H9 (cell line): ENCODE measurements at regions not wholly inside any gene's neighbourhood (a gene's known extent, or its start where the extent isn't known, plus 50 kb on each side); places are given as distances from the start of the nearest gene placed in this dataset.

Source experiments
- DNase-seq: peaks from one replicate; pipeline ENCODE4 v3.0.0-alpha.2; 2017
- H2AFZ ChIP-seq: one replicate; pipeline ENCODE4 v1.6.1; 2013; ENCODE audit warnings: mild to moderate bottlenecking, low read length, control low read depth, moderate library complexity
- H2AK5ac ChIP-seq: 2 replicates; pipeline ENCODE4 v1.6.1; 2013; ENCODE audit warnings: low read length, control low read depth, mixed read lengths; ENCODE audit not compliant: insufficient read length
- H2BK120ac ChIP-seq: one replicate; pipeline ENCODE4 v1.6.1; 2013; ENCODE audit warnings: low read depth, mild to moderate bottlenecking, low read length, control low read depth, inconsistent platforms; ENCODE audit not compliant: poor library complexity, severe bottlenecking
- H2BK12ac ChIP-seq: 2 replicates; pipeline ENCODE4 v1.6.1; 2013; ENCODE audit warnings: low read length, control low read depth, mixed read lengths, low read depth; ENCODE audit not compliant: insufficient read length
- H2BK15ac ChIP-seq: 2 replicates; pipeline ENCODE4 v1.6.1; 2013; ENCODE audit warnings: low read depth, low read length, control low read depth
- H2BK20ac ChIP-seq: one replicate; pipeline ENCODE4 v1.6.1; 2013; ENCODE audit warnings: low read depth, mild to moderate bottlenecking, low read length, control low read depth, inconsistent platforms; ENCODE audit not compliant: poor library complexity, severe bottlenecking
- H2BK5ac ChIP-seq: 2 replicates; pipeline ENCODE4 v1.6.1; 2013; ENCODE audit warnings: low read length, control low read depth, mixed read lengths; ENCODE audit not compliant: insufficient read length
- H3K14ac ChIP-seq: 2 replicates; pipeline ENCODE4 v1.6.1; 2013; ENCODE audit warnings: low read length, control low read depth; ENCODE audit not compliant: insufficient read depth
- H3K18ac ChIP-seq: 2 replicates; pipeline ENCODE4 v1.6.1; 2013; ENCODE audit warnings: low read depth, mild to moderate bottlenecking, mixed read lengths, low read length, control low read depth; ENCODE audit not compliant: insufficient read length
- H3K23ac ChIP-seq: 2 replicates; pipeline ENCODE4 v1.6.1; 2013; ENCODE audit warnings: low read length, control low read depth, mixed read lengths, low read depth; ENCODE audit not compliant: insufficient read length
- H3K23me2 ChIP-seq: 2 replicates; pipeline ENCODE4 v1.6.1; 2013; ENCODE audit warnings: low read depth, mild to moderate bottlenecking, mixed read lengths, low read length, control low read depth; ENCODE audit not compliant: insufficient read length, poor library complexity, severe bottlenecking
- H3K27ac ChIP-seq: 2 replicates; pipeline ENCODE4 v1.5.1; 2013; ENCODE audit warnings: low read length, control low read depth, mixed read lengths, low read depth; ENCODE audit not compliant: insufficient read length
- H3K27me3 ChIP-seq: 2 replicates; pipeline ENCODE4 v1.6.1; 2013; ENCODE audit warnings: low read length, control low read depth, inconsistent platforms; ENCODE audit not compliant: insufficient read depth
- H3K4ac ChIP-seq: 2 replicates; pipeline ENCODE4 v1.6.1; 2013; ENCODE audit warnings: low read depth, mild to moderate bottlenecking, control low read depth, inconsistent platforms, low read length, moderate library complexity
- H3K4me1 ChIP-seq: 2 replicates; pipeline ENCODE4 v1.6.1; 2013; ENCODE audit warnings: low read length, control low read depth, inconsistent platforms; ENCODE audit not compliant: insufficient read depth
- H3K4me2 ChIP-seq: 2 replicates; pipeline ENCODE4 v1.6.1; 2013; ENCODE audit warnings: low read length, control low read depth, mixed read lengths; ENCODE audit not compliant: insufficient read length, insufficient read depth
- H3K56ac ChIP-seq: 2 replicates; pipeline ENCODE4 v1.6.1; 2013; ENCODE audit warnings: low read depth, mild to moderate bottlenecking, mixed read lengths, low read length, control low read depth; ENCODE audit not compliant: insufficient read length
- H3K79me1 ChIP-seq: 2 replicates; pipeline ENCODE4 v1.6.1; 2013; ENCODE audit warnings: low read depth, mild to moderate bottlenecking, moderate library complexity, low read length, control low read depth, inconsistent platforms; ENCODE audit not compliant: insufficient read depth, poor library complexity, severe bottlenecking
- H3K79me2 ChIP-seq: 2 replicates; pipeline ENCODE4 v1.6.1; 2013; ENCODE audit warnings: low read length, control low read depth, inconsistent platforms; ENCODE audit not compliant: insufficient read depth
- H3K9ac ChIP-seq: 2 replicates; pipeline ENCODE4 v1.6.1; 2013; ENCODE audit warnings: low read length, control low read depth, mixed read lengths; ENCODE audit not compliant: insufficient read length; ENCODE audit errors: extremely low read depth
- H3K9me3 ChIP-seq: one replicate; pipeline ENCODE4 v1.6.1; 2013; ENCODE audit warnings: low read depth, low read length, inconsistent platforms; ENCODE audit not compliant: control insufficient read depth
- H3T11ph ChIP-seq: one replicate; pipeline ENCODE4 v1.6.1; 2013; ENCODE audit warnings: mild to moderate bottlenecking, low read length, control low read depth, inconsistent platforms
- H4K20me1 ChIP-seq: one replicate; pipeline ENCODE4 v1.6.1; 2013; ENCODE audit not compliant: control insufficient read depth, insufficient read length, insufficient read depth
- H4K5ac ChIP-seq: 2 replicates; pipeline ENCODE4 v1.6.1; 2013; ENCODE audit warnings: low read depth, mild to moderate bottlenecking, mixed read lengths, low read length, control low read depth; ENCODE audit not compliant: insufficient read length
- H4K8ac ChIP-seq: replicated peaks from 2 replicates; pipeline ENCODE4 v1.6.1; 2013; ENCODE audit warnings: low read length, control low read depth, mixed read lengths, low read depth; ENCODE audit not compliant: insufficient read length
- H4K91ac ChIP-seq: 2 replicates; pipeline ENCODE4 v1.6.1; 2013; ENCODE audit warnings: low read depth, mild to moderate bottlenecking, moderate library complexity, mixed read lengths, low read length, control low read depth; ENCODE audit not compliant: insufficient read length
- H3K27ac Mint-ChIP-seq, 3 experiments: 2 replicates in 2 of 3; 3 replicates in 1 of 3; pipeline ENCODE4 v1.8.0; 2020 to 2021; ENCODE audit warnings: mixed read lengths in 3 of 3, mild to moderate bottlenecking in 1 of 3, moderate library complexity in 1 of 3
- H3K27me3 Mint-ChIP-seq: 2 replicates; pipeline ENCODE4 v1.8.0; 2021; ENCODE audit warnings: low read depth, mild to moderate bottlenecking, moderate library complexity, mixed read lengths
- H3K36me3 Mint-ChIP-seq, 3 experiments: 2 replicates in 2 of 3; 3 replicates in 1 of 3; pipeline ENCODE4 v1.8.0; 2020 to 2021; ENCODE audit warnings: low read depth in 3 of 3, mixed read lengths in 3 of 3; ENCODE audit not compliant: insufficient read depth in 1 of 3
- H3K4me1 Mint-ChIP-seq, 2 experiments: 2 replicates each; pipeline ENCODE4 v1.8.0; 2020; ENCODE audit warnings: mixed read lengths in 2 of 2
- H3K4me3 Mint-ChIP-seq, 2 experiments: 2 replicates in 1 of 2; 3 replicates in 1 of 2; pipeline ENCODE4 v1.8.0; 2020 to 2021; ENCODE audit warnings: mild to moderate bottlenecking in 2 of 2, mixed read lengths in 2 of 2, moderate library complexity in 1 of 2
- H3K9me3 Mint-ChIP-seq, 2 experiments: 2 replicates in 1 of 2; 3 replicates in 1 of 2; pipeline ENCODE4 v1.8.0; 2020; ENCODE audit warnings: mild to moderate bottlenecking in 2 of 2, mixed read lengths in 2 of 2, moderate library complexity in 1 of 2
- WGBS: extraction: QIAGEN DNeasy Blood & Tissue Kit; methylation state at CpG from one replicate; pipeline ENCODE4 v1.1.7; 2013; ENCODE audit warnings: missing lambda C conversion rate, low lambda C conversion rate, mixed read lengths; ENCODE audit not compliant: insufficient read length; ENCODE audit errors: extremely low coverage; 5-methylcytosine and 5-hydroxymethylcytosine counted together
- TF ChIP-seq, protein P1 (sequence below): fragments of 200-600 bp; sonication (generic); conservative IDR thresholded peaks from 3 replicates; pipeline ENCODE4 v1.8.0; 2021; ENCODE audit warnings: antibody characterized with exemption, mild to moderate bottlenecking

DNA sequence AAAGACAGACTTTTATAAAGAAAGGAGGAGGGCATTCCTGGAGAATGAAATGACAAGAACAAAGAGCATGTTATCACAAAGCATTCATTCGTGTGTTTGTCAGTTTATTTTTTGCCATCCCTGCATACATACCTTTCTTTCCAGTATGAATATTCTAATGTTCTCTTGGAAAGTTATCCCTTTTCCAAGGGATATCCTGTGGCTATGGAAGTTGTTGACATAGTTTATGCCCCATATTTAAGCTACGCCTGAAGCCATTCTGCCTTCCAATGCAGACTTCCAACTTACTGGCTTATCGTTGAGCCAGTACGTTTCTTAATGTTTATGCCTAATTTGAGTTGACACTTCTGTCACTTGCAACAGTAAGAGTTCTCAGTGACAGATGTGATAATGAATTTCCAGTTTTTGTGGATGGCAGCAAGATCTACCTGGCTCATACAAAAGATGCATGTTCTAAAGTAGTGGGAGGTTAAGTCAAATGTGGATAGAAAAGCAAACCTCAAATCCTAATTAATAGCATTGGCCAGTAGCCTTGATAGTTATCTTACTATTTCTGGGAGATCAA lies 133.3 kb upstream of the ANO3 start:
- TF ChIP-seq, protein P1, sequence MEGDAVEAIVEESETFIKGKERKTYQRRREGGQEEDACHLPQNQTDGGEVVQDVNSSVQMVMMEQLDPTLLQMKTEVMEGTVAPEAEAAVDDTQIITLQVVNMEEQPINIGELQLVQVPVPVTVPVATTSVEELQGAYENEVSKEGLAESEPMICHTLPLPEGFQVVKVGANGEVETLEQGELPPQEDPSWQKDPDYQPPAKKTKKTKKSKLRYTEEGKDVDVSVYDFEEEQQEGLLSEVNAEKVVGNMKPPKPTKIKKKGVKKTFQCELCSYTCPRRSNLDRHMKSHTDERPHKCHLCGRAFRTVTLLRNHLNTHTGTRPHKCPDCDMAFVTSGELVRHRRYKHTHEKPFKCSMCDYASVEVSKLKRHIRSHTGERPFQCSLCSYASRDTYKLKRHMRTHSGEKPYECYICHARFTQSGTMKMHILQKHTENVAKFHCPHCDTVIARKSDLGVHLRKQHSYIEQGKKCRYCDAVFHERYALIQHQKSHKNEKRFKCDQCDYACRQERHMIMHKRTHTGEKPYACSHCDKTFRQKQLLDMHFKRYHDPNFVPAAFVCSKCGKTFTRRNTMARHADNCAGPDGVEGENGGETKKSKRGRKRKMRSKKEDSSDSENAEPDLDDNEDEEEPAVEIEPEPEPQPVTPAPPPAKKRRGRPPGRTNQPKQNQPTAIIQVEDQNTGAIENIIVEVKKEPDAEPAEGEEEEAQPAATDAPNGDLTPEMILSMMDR: no peak
- no peaks in the 10 kb centered on the region for H3K79me1 ChIP-seq
- no peak overlapping the region for H2BK5ac ChIP-seq
- no peak overlapping the region for H2BK12ac ChIP-seq
- H3K27ac ChIP-seq: no peak overlapping the region
- H3K4me2 ChIP-seq: no peak overlapping the region
- no peaks in the 10 kb centered on the region for H3K4me1 ChIP-seq
- no peak overlapping the region for H2BK120ac ChIP-seq
- no peaks in the 10 kb centered on the region for H3K23me2 ChIP-seq
- no peak overlapping the region for H4K8ac ChIP-seq
- no peak overlapping the region for H3K14ac ChIP-seq
- no peaks in the 10 kb centered on the region for H4K20me1 ChIP-seq
- no peak overlapping the region for H3T11ph ChIP-seq
- H3K18ac ChIP-seq: no peak overlapping the region
- H3K79me2 ChIP-seq: no peaks in the 10 kb centered on the region
- H2AK5ac ChIP-seq: no peak overlapping the region
- Mint-ChIP-seq H3K27ac (no peak overlapping the region), H3K27me3 (no peaks in the 10 kb centered on the region), H3K4me3 (no peak overlapping the region), H3K9me3 (no peaks in the 10 kb centered on the region), H3K4me1 (no peaks in the 10 kb centered on the region), H3K36me3 (no peaks in the 10 kb centered on the region)
- H3K23ac ChIP-seq: no peak overlapping the region
- H2AFZ ChIP-seq: no peak overlapping the region
- no peak overlapping the region for H2BK20ac ChIP-seq
- no peak overlapping the region for H3K9ac ChIP-seq
- no peak overlapping the region for H3K56ac ChIP-seq
- DNase-seq: no peak
- no CpG with 5 or more reads among the region's 4 CpGs for WGBS
- H3K27me3 ChIP-seq: no peaks in the 10 kb centered on the region
- no peak overlapping the region for H4K5ac ChIP-seq
- H3K9me3 ChIP-seq: no peaks in the 10 kb centered on the region
- no peak overlapping the region for H4K91ac ChIP-seq
- no peak overlapping the region for H2BK15ac ChIP-seq
- H3K4ac ChIP-seq: no peak overlapping the region
